CD4-positive, CD25-positive, alpha-beta regulatory T cell (primary cell): ENCODE measurements at regions not wholly inside any gene's neighbourhood (a gene's known extent, or its start where the extent isn't known, plus 50 kb on each side); places are given as distances from the start of the nearest gene placed in this dataset.
"Not testable (repeated sequence)": the region's sequence is repeated elsewhere in the genome, so short reads cannot be mapped to it uniquely, and the experiment has no call there.

ENCODE experiments used
- ATAC-seq, 2 donors: fragments of 150-1000 bp; cut with Tn5 transposase; one replicate each; pipeline ENCODE4 v1.10.0; 2021; ENCODE audit warnings: low read depth in 2 of 2, moderate number of reproducible peaks in 2 of 2, moderate library complexity in 1 of 2
- DNase-seq, 3 donors: peaks; one replicate each; pipeline versions ENCODE4 v3.0.0 to v3.0.0-alpha.2; 2012 to 2022; ENCODE audit warnings: mixed read lengths in 1 of 3
- H3K27ac ChIP-seq: one replicate; pipeline ENCODE4 v1.7.0; 2013; ENCODE audit warnings: mild to moderate bottlenecking, low read length; ENCODE audit not compliant: insufficient read depth, poor library complexity, severe bottlenecking
- H3K27me3 ChIP-seq: one replicate; pipeline ENCODE4 v1.7.0; 2013; ENCODE audit warnings: low read length; ENCODE audit not compliant: control insufficient read depth, insufficient read depth
- H3K36me3 ChIP-seq: one replicate; pipeline ENCODE4 v1.7.0; 2013; ENCODE audit warnings: mild to moderate bottlenecking, low read length, moderate library complexity; ENCODE audit not compliant: control insufficient read depth, insufficient read depth
- H3K4me1 ChIP-seq: 2 replicates; pipeline ENCODE4 v1.7.0; 2013; ENCODE audit warnings: mild to moderate bottlenecking, low read length; ENCODE audit not compliant: insufficient read depth, control insufficient read depth, poor library complexity, severe bottlenecking
- H3K4me3 ChIP-seq: one replicate; pipeline ENCODE4 v1.7.0; 2013; ENCODE audit warnings: low read depth, mild to moderate bottlenecking, low read length, moderate library complexity
- H3K9me3 ChIP-seq, 2 experiments: 1 replicate in 1 of 2; 2 replicates in 1 of 2; pipeline ENCODE4 v1.7.0; 2013; ENCODE audit warnings: low read length in 2 of 2, mild to moderate bottlenecking in 1 of 2, moderate library complexity in 1 of 2; ENCODE audit not compliant: control insufficient read depth in 2 of 2
- H3K27ac Mint-ChIP-seq, 3 donors: one replicate each; pipeline ENCODE4 v1.8.0; 2020 to 2022; ENCODE audit warnings: mild to moderate bottlenecking in 3 of 3, mixed read lengths in 3 of 3, moderate library complexity in 2 of 3
- H3K27me3 Mint-ChIP-seq: one replicate; pipeline ENCODE4 v1.8.0; 2022; ENCODE audit warnings: mild to moderate bottlenecking, mixed read lengths
- H3K36me3 Mint-ChIP-seq: one replicate; pipeline ENCODE4 v1.8.0; 2020; ENCODE audit warnings: mixed read lengths
- H3K4me1 Mint-ChIP-seq, 4 donors: one replicate each; pipeline ENCODE4 v1.8.0; 2020 to 2022; ENCODE audit warnings: mixed read lengths in 4 of 4, mild to moderate bottlenecking in 1 of 4
- H3K4me3 Mint-ChIP-seq, 4 donors: one replicate each; pipeline ENCODE4 v1.8.0; 2020 to 2022; ENCODE audit warnings: mild to moderate bottlenecking in 4 of 4, mixed read lengths in 4 of 4, moderate library complexity in 3 of 4
- H3K9me3 Mint-ChIP-seq, 7 donors: one replicate each; pipeline ENCODE4 v1.8.0; 2020 to 2022; ENCODE audit warnings: mixed read lengths in 7 of 7, mild to moderate bottlenecking in 3 of 7, moderate library complexity in 2 of 7

- DNase-seq (no peak), ATAC-seq (no peak)
- no peaks in the 10 kb centered on the region for H3K36me3 ChIP-seq
- no peaks in the 10 kb centered on the region for H3K4me1 Mint-ChIP-seq
- H3K9me3 Mint-ChIP-seq: peaks cover 0 to 27% (median 13%) of the 10 kb centered on the region in 7 donors
- no peak overlapping the region for H3K27ac ChIP-seq
- H3K27ac Mint-ChIP-seq: no peak overlapping the region
- no peaks in the 10 kb centered on the region for H3K27me3 Mint-ChIP-seq
- H3K4me1 ChIP-seq: no peaks in the 10 kb centered on the region
- no peak overlapping the region for H3K4me3 Mint-ChIP-seq
- no peak overlapping the region for H3K4me3 ChIP-seq
- no peaks in the 10 kb centered on the region for H3K9me3 ChIP-seq
- H3K27me3 ChIP-seq: no peaks in the 10 kb centered on the region
- no peaks in the 10 kb centered on the region for H3K36me3 Mint-ChIP-seq
These were observed 551.3 kb upstream of the TECRL start for GRCh38 chr4:64960516-64960915.

- DNase-seq (no peak), ATAC-seq (no peak)
- H3K9me3 ChIP-seq: no peaks in the 10 kb centered on the region
- no peak overlapping the region for H3K27ac ChIP-seq
- no peaks in the 10 kb centered on the region for H3K4me1 ChIP-seq
- Mint-ChIP-seq H3K9me3 (peaks cover 0 to 8% (median 6%) of the 10 kb centered on the region in 7 donors), H3K36me3 (no peaks in the 10 kb centered on the region), H3K4me1 (no peaks in the 10 kb centered on the region), H3K27me3 (no peaks in the 10 kb centered on the region), H3K4me3 (no peak overlapping the region), H3K27ac (no peak overlapping the region)
- H3K27me3 ChIP-seq: no peaks in the 10 kb centered on the region
- no peak overlapping the region for H3K4me3 ChIP-seq
- no peaks in the 10 kb centered on the region for H3K36me3 ChIP-seq
These were observed 531.4 kb upstream of the TECRL start for GRCh38 chr4:64940698-64941097.

GRCh38 chr4:64935469-64936001 lies 526.3 kb upstream of the TECRL start:
- no peaks in the 10 kb centered on the region for H3K4me1 ChIP-seq
- no peak overlapping the region for H3K4me3 ChIP-seq
- peaks cover 1 to 19% (median 8%) of the 10 kb centered on the region in 7 donors for H3K9me3 Mint-ChIP-seq
- no peak overlapping the region for H3K27ac Mint-ChIP-seq
- H3K27ac ChIP-seq: no peak overlapping the region
- H3K9me3 ChIP-seq: peaks cover under 1 to 5% of the 10 kb centered on the region in 2 experiments
- no peaks in the 10 kb centered on the region for H3K36me3 Mint-ChIP-seq
- DNase-seq (no peak), ATAC-seq (no peak)
- no peaks in the 10 kb centered on the region for H3K27me3 ChIP-seq
- no peaks in the 10 kb centered on the region for H3K36me3 ChIP-seq
- no peaks in the 10 kb centered on the region for H3K4me1 Mint-ChIP-seq
- no peaks in the 10 kb centered on the region for H3K27me3 Mint-ChIP-seq
- H3K4me3 Mint-ChIP-seq: no peak overlapping the region

GRCh38 chr4:64911846-64912245 lies 502.6 kb upstream of the TECRL start:
- H3K4me3 Mint-ChIP-seq: no peak overlapping the region
- DNase-seq (no peak), ATAC-seq (no peak)
- H3K4me1 ChIP-seq: no peaks in the 10 kb centered on the region
- no peaks in the 10 kb centered on the region for H3K27me3 ChIP-seq
- no peaks in the 10 kb centered on the region for H3K27me3 Mint-ChIP-seq
- no peak overlapping the region for H3K27ac Mint-ChIP-seq
- H3K9me3 ChIP-seq: peaks cover 0 to 3% of the 10 kb centered on the region in 2 experiments
- H3K9me3 Mint-ChIP-seq: peaks cover 0 to 12% (median 1%) of the 10 kb centered on the region in 7 donors
- no peaks in the 10 kb centered on the region for H3K36me3 Mint-ChIP-seq
- H3K27ac ChIP-seq: no peak overlapping the region
- no peaks in the 10 kb centered on the region for H3K4me1 Mint-ChIP-seq
- H3K36me3 ChIP-seq: no peaks in the 10 kb centered on the region
- no peak overlapping the region for H3K4me3 ChIP-seq

- H3K4me3 ChIP-seq: no peak overlapping the region
- no peaks in the 10 kb centered on the region for H3K9me3 ChIP-seq
- no peak overlapping the region for H3K27ac ChIP-seq
- no peak overlapping the region for H3K4me3 Mint-ChIP-seq
- H3K9me3 Mint-ChIP-seq: peaks cover 0 to 8% (median 4%) of the 10 kb centered on the region in 7 donors
- H3K4me1 Mint-ChIP-seq: no peaks in the 10 kb centered on the region
- H3K36me3 Mint-ChIP-seq: no peaks in the 10 kb centered on the region
- no peaks in the 10 kb centered on the region for H3K36me3 ChIP-seq
- no peaks in the 10 kb centered on the region for H3K27me3 ChIP-seq
- H3K27ac Mint-ChIP-seq: no peak overlapping the region
- no peaks in the 10 kb centered on the region for H3K4me1 ChIP-seq
- H3K27me3 Mint-ChIP-seq: no peaks in the 10 kb centered on the region
- DNase-seq: no peak
- ATAC-seq: no peak
These were observed 494.7 kb upstream of the TECRL start for GRCh38 chr4:64903986-64904385.

- Mint-ChIP-seq H3K27me3 (no peaks in the 10 kb centered on the region), H3K4me3 (no peak overlapping the region), H3K4me1 (no peaks in the 10 kb centered on the region), H3K9me3 (peaks cover 0 to 8% (median 3%) of the 10 kb centered on the region in 7 donors), H3K36me3 (no peaks in the 10 kb centered on the region), H3K27ac (no peak overlapping the region)
- H3K4me3 ChIP-seq: no peak overlapping the region
- H3K4me1 ChIP-seq: no peaks in the 10 kb centered on the region
- ATAC-seq (no peak), DNase-seq (no peak)
- no peaks in the 10 kb centered on the region for H3K9me3 ChIP-seq
- no peaks in the 10 kb centered on the region for H3K27me3 ChIP-seq
- no peak overlapping the region for H3K27ac ChIP-seq
- no peaks in the 10 kb centered on the region for H3K36me3 ChIP-seq
These were observed 490.3 kb upstream of the TECRL start for GRCh38 chr4:64899563-64899962.

GRCh38 chr4:64899030-64899429 lies 489.8 kb upstream of the TECRL start:
- not testable (repeated sequence) for H3K36me3 ChIP-seq, H3K27ac Mint-ChIP-seq, H3K4me3 Mint-ChIP-seq, H3K27me3 ChIP-seq, H3K4me1 Mint-ChIP-seq, H3K27ac ChIP-seq, DNase-seq, H3K36me3 Mint-ChIP-seq, H3K4me3 ChIP-seq, H3K4me1 ChIP-seq, H3K9me3 Mint-ChIP-seq, H3K27me3 Mint-ChIP-seq, H3K9me3 ChIP-seq, ATAC-seq

- Histone ChIP-seq H3K4me3 (no peak overlapping the region), H3K27me3 (no peaks in the 10 kb centered on the region), H3K36me3 (no peaks in the 10 kb centered on the region), H3K9me3 (peaks cover 0 to 2% of the 10 kb centered on the region in 2 experiments), H3K4me1 (no peaks in the 10 kb centered on the region), H3K27ac (no peak overlapping the region)
- DNase-seq: no peak
- Mint-ChIP-seq H3K4me1 (no peaks in the 10 kb centered on the region), H3K36me3 (no peaks in the 10 kb centered on the region), H3K27ac (no peak overlapping the region), H3K27me3 (no peaks in the 10 kb centered on the region), H3K4me3 (no peak overlapping the region), H3K9me3 (peaks cover 0 to 8% (median 4%) of the 10 kb centered on the region in 7 donors)
- no peak for ATAC-seq
These were observed 488.4 kb upstream of the TECRL start for GRCh38 chr4:64897683-64898082.
